ENCODE measurements at regions not wholly inside any gene's neighbourhood (a gene's known extent, or its start where the extent isn't known, plus 50 kb on each side); places are given as distances from the start of the nearest gene placed in this dataset.
"Not testable (repeated sequence)": the region's sequence is repeated elsewhere in the genome, so short reads cannot be mapped to it uniquely, and the experiment has no call there.

GRCh38 chr14:46571970-46572369, 79.6 kb downstream of the RPL10L start (continued):
- TF ChIP-seq XRCC3 (IDR thresholded peaks at IDR 0.05) (no peak), MITF (IDR thresholded peaks at IDR 0.05) (no peak), ASH1L (IDR thresholded peaks at IDR 0.05; ENCODE audit: borderline replicate concordance, low read depth, partially characterized antibody) (no peak), MCM2 (IDR thresholded peaks at IDR 0.05; ENCODE audit: low read depth) (no peak), HMBOX1 (IDR thresholded peaks at IDR 0.05) (no peak)

- POLR2A ChIA-PET; H3K9me1 ChIP-seq (ENCODE audit: control insufficient read depth, insufficient read depth, low read length); DNase-seq (ENCODE audit: extremely low read depth in 1 of 4, low spot score in 3 of 4); in situ Hi-C loops (cut with MboI); H4K20me1 ChIP-seq (replicated peaks; ENCODE audit: control insufficient read depth, insufficient read depth, low read length); BruUV-seq (replicated peaks); CTCF ChIA-PET (ENCODE audit: low intra/inter-chr PET ratio); H2AFZ ChIP-seq (ENCODE audit: low read depth, low read length); H3K4me2 ChIP-seq (ENCODE audit: insufficient read depth, low read length); H3K4me3 ChIP-seq; ATAC-seq; H3K4me1 ChIP-seq (replicated peaks in 1 of 2; ENCODE audit: control insufficient read depth in 2 of 2, insufficient read depth in 2 of 2, low read length in 2 of 2); H3K27me3 ChIP-seq (ENCODE audit: control insufficient read depth in 2 of 2, insufficient read depth in 2 of 2, low read length in 2 of 2); FAIRE-seq; H3K27ac ChIP-seq (ENCODE audit: extremely low read depth, low read depth, low read length); H3K79me2 ChIP-seq (ENCODE audit: control insufficient read depth, insufficient read depth, low read length); H3K9ac ChIP-seq (ENCODE audit: insufficient read depth in 1 of 2, low read depth in 2 of 2, low read length in 2 of 2); H3K9me3 ChIP-seq (replicated peaks; ENCODE audit: control insufficient read depth, insufficient read depth, low read depth, low read length); H3K36me3 ChIP-seq (ENCODE audit: control insufficient read depth, insufficient read depth, low read length); intact Hi-C loops (cut with micrococcal nuclease): not testable (repeated sequence)
- 8% methylated on average over 1 of the region's 1 CpG for WGBS (ENCODE audit: insufficient coverage, low coverage, missing lambda C conversion rate)
These were observed 83.4 kb downstream of the RPL10L start for GRCh38 chr14:46568161-46568560.

All from K562 (cell line).